Activated T-helper 1 cell treated with anti-CD3 and anti-CD28 coated beads, Interleukin-2, amount 50 U/mL, for 16 hours (primary cell): ENCODE measurements at regions not wholly inside any gene's neighbourhood (a gene's known extent, or its start where the extent isn't known, plus 50 kb on each side); places are given as distances from the start of the nearest gene placed in this dataset.

Experiments used
- DNase-seq, 2 donors: peaks; one replicate each; pipeline ENCODE4 v3.0.0-alpha.2; 2020; ENCODE audit warnings: low read depth in 1 of 2, low spot score in 1 of 2

GRCh38 chr1:208413006-208413405 is 168.8 kb upstream of the PLXNA2 start:
- no peak for DNase-seq

GRCh38 chr1:208418667-208419066 is 174.5 kb upstream of the PLXNA2 start:
- DNase-seq: no peak

GRCh38 chr1:208419746-208420420 is 175.7 kb upstream of the PLXNA2 start:
- DNase-seq: no peak

- no peak for DNase-seq
Observed at GRCh38 chr1:208420696-208421095, 176.5 kb upstream of the PLXNA2 start.

GRCh38 chr1:208421486-208421885 is 177.3 kb upstream of the PLXNA2 start:
- no peak for DNase-seq

- no peak for DNase-seq
Observed at GRCh38 chr1:208423526-208423925, 179.3 kb upstream of the PLXNA2 start.

- DNase-seq: no peak
Observed at GRCh38 chr1:208425096-208425495, 180.9 kb upstream of the PLXNA2 start.

- DNase-seq: no peak
Observed at GRCh38 chr1:208430220-208430619, 186.0 kb upstream of the PLXNA2 start.

GRCh38 chr1:208431721-208432120 is 187.5 kb upstream of the PLXNA2 start:
- no peak for DNase-seq

- DNase-seq: no peak
Observed at GRCh38 chr1:208432346-208432745, 188.2 kb upstream of the PLXNA2 start.

- DNase-seq: no peak
Observed at GRCh38 chr1:208433086-208433485, 188.9 kb upstream of the PLXNA2 start.

- no peak for DNase-seq
Observed at GRCh38 chr1:208433971-208434370, 189.8 kb upstream of the PLXNA2 start.

- DNase-seq: no peak
Observed at GRCh38 chr1:208437401-208437800, 193.2 kb upstream of the PLXNA2 start.

GRCh38 chr1:208438112-208438699 is 194.0 kb upstream of the PLXNA2 start:
- no peak for DNase-seq

- no peak for DNase-seq
Observed at GRCh38 chr1:208445758-208446203, 201.6 kb upstream of the PLXNA2 start.

- DNase-seq: no peak
Observed at GRCh38 chr1:208446271-208446691, 202.1 kb upstream of the PLXNA2 start.

- no peak for DNase-seq
Observed at GRCh38 chr1:208448425-208448824, 204.2 kb upstream of the PLXNA2 start.

- no peak for DNase-seq
Observed at GRCh38 chr1:208449951-208450350, 205.8 kb upstream of the PLXNA2 start.

GRCh38 chr1:208450958-208451357 is 206.8 kb upstream of the PLXNA2 start:
- no peak for DNase-seq

GRCh38 chr1:208455821-208456220 is 211.6 kb upstream of the PLXNA2 start:
- DNase-seq: no peak

- DNase-seq: no peak
Observed at GRCh38 chr1:208456487-208456886, 212.3 kb upstream of the PLXNA2 start.

GRCh38 chr1:208460823-208461222 is 216.6 kb upstream of the PLXNA2 start:
- DNase-seq: no peak

GRCh38 chr1:208461680-208462079 is 217.5 kb upstream of the PLXNA2 start:
- DNase-seq: no peak
